GM19239 (cell line): ENCODE measurements at regions not wholly inside any gene's neighbourhood (a gene's known extent, or its start where the extent isn't known, plus 50 kb on each side); places are given as distances from the start of the nearest gene placed in this dataset.

Experiments used
- DNase-seq: peaks from one replicate; pipeline ENCODE4 v3.0.0; 2011; ENCODE audit warnings: low spot score; ENCODE audit not compliant: insufficient read length
- FAIRE-seq: peaks from 2 replicates; lab custom pipeline; 2011; peaks lifted over from hg19 to GRCh38; lab: Jason Lieb, UNC

DNA sequence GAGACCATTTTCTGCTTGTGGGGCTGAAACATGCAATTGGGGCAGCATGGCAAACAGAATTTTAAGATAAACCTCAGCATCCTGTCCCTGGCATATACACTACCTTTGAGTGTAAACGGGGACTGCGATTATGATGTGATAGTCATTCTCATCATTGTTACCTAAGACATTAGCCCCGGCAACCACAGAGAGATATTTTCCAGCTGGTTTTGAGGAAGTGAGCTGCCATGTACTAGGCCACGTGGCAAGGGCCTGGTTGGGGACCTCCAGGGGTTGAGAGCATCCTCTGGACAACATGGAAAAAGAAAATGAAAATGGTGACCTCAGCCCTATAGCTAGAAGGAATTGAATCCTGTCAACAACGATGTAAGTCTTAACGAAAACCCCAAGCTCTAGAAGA, 623.6 kb upstream of the CDH18 start:
- FAIRE-seq = no peak

DNA sequence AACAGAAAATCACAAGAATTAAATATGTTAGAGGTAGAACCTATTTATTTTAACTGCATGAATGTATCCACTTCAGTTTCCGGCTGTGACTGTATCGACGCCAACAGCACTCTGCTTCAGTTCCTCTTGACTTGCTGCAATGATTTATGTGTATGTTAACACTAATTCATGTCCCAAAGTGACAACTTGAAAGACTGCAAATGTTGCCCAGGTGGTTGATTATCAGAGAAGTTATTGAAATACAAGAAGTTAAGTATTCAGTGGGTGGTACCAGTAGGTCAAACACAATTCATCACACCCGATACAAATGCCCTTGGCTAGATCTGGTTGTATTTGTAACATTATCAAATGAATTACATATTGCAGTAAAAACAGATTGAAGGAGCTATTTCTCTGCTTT, 622.7 kb upstream of the CDH18 start:
- FAIRE-seq = no peak

More for the DNA sequence above, 623.6 kb upstream of the CDH18 start:
- DNase-seq = no peak

DNA sequence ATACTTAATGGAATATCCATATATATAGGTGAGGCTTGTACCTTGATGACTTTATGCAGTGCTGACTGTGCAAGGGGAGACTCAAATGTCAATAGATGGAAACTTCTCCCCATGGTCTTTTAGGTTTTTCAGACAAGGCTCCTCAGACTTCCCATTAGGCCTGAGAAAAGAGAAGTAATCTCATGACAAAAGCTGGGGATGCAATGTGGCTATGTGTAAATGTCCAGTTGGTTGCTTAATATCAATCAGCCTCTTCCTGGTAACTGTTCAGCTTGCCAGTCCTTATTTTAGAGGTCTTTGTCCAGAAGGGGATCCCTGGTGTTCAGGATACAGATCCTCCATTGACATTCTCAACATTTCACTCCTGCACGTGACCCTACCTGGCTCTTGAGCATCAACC, 621.1 kb upstream of the CDH18 start:
- no peak for FAIRE-seq

More for the DNA sequence above, 622.7 kb upstream of the CDH18 start:
- no peak for DNase-seq

DNA sequence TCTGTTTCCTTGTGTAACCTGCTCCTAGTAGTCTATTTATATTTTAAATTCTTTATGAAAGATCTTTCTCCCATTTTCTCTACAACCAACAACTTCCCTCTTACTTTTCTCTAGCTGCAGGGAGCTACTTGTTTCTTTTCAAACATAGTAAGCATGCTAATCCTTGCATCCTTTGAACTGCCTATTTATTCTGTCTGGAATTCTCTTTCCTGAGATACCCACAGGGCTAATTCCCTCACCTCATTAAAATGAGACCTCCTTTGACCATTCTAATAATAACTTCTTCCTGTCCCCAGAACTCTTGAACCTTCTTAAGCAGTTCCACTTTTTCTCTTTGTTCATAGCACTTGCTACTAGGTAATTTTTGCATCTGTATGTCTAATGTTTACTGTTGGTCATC, 620.6 kb upstream of the CDH18 start:
- no peak for FAIRE-seq
- no peak for DNase-seq

More for the DNA sequence above, 621.1 kb upstream of the CDH18 start:
- no peak for DNase-seq

DNA sequence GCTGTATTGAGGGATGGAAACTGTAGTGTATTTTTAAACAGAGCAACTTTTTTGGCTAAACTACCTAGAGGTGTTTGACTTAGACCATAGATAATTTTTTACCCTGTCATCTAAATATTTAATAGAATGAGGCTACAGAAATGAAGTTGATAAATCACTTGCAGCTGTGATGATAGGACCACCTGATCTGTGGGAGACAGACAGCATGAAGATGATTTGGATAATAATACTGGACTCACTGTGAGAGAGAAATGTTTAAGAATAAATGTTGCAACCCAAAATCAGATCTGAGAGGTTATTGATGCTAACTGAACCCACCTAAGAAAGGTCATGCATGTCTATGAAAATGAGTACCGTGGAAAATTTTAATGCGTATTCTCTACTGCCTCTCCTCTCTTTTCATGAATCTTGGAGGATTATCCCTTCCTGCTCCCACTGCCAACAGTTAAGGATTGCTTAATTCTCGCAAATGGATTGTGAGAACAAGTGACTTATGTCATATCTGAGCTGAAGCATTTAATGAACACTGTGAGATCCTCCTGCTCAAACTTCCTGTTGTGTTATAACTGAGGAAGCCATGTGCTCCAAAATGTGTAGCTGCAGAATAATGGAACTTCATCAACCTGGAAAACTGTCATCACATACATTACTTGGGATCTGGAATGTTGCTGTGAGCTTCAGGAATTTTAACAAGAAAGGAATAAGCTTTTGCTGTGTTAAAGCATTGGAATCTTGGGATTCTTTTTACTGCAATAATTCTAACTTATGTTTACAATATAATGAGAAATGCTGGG, 617.9 kb upstream of the CDH18 start:
- DNase-seq (no peak), FAIRE-seq (no peak)

DNA sequence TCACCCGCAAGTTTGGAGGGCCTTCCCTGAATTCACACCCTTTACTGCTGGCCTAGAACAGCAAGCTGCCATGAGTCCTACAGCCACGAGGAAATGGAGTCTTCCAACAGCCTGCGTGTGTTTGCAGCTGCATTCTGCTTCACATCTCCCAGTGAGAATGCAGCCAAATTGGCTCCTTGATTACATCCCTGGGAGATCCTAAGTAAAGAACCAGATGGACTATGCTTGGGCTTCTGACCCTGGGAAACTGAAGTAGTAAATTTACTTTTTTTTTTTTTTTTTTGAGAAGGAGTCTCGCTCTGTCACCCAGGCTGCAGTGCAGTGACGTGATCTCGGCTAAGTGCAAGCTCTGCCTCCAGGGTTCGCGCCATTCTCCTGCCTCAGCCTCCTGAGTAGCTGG, 617.0 kb upstream of the CDH18 start:
- DNase-seq = no peak
- no peak for FAIRE-seq

DNA sequence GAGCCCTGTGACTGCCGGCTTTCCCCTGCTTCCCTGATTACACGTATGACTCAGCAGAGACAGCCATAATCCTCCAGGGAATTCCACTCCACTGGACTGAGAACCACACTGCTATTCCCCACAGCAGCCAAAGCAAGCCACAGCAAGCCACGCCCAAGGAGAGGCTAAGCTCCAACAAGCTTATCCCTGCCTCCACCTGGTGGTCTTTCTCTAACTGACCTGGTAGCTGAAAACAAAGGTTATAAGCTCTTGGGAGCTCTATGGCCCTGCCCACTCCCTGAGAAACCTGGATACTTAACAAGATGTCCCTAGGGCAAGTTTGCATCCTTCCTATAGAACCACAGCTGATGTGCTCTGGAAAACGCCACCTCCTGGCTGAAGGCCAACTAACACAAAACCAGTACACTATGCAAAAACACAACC, 613.7 kb upstream of the CDH18 start:
- DNase-seq = no peak
- FAIRE-seq = no peak

DNA sequence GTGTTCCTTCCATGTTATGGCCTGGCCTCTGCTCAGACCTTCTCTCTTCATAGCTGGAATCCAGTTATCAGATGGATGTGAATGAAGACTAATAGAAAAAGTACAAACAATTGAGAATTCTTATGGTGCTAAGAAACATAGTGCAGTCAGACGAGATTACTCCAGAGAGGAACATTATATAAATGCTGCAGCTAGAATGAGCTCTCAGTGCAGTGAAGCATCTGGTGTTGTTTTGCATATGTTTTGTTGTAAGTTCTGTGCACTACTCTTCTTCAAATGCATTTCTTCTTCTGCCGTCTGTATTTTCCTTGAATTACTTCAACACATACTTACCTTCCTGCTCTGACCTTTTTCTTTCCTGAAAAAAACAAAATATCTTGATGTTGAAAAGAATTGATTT, 602.4 kb upstream of the CDH18 start:
- FAIRE-seq = no peak
- DNase-seq = no peak

DNA sequence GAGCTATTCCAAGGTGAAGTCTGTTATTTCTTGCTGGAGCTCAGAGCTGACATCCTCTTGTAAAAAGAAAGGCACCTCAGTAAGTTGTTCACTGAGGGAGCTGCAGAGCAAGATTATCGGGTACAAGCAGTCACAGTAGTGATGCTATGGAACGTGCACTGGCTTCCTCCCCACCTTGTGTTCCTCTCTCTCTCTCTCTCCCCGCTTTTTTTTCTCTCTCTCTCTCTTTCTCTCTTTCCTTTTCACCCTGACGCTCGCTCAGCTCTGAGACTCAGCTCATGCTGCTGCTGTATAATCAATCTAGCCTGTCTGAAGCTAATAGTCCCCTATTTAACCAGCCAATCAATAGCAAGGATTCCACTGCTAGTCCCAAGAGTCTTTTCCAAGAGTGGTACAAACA, 587.6 kb upstream of the CDH18 start:
- DNase-seq (no peak), FAIRE-seq (no peak)

DNA sequence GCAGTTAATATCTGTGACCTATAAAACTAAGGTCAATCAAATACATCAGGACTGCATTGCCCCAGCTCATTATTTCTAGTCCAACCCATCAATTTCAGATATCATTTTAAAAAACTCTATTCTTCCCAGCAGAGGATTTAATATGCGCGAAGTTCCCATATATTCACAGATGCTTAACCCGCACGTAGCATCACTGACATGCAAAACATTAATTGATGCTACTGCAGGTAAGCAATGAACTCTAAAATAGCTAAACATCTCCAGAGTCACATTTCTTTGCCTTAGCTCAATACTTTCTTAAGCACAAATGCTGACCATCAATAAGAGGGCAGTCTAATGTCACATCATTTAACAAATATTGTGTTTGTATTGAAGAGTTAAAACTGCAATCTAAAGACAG, 586.6 kb upstream of the CDH18 start:
- no peak for DNase-seq
- no peak for FAIRE-seq

DNA sequence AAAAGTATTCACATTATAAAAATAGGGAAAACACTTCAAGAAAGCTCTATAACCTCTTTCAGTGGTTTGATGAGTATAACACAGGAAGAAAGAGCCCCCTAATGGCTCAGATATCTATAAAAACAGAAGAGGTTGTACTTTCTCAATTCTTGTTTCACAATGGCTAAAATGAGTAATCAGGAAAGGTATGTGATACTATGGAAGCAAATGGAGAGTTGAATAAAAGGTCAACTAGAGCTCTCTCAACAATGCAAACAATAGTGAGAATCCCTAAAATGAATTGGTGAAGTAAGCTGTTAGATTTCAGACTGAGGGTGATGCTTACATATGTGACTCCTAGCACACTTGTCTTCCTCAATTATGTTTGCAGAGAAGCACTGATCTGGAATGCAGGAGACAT, 584.6 kb upstream of the CDH18 start:
- DNase-seq = no peak
- FAIRE-seq = no peak

DNA sequence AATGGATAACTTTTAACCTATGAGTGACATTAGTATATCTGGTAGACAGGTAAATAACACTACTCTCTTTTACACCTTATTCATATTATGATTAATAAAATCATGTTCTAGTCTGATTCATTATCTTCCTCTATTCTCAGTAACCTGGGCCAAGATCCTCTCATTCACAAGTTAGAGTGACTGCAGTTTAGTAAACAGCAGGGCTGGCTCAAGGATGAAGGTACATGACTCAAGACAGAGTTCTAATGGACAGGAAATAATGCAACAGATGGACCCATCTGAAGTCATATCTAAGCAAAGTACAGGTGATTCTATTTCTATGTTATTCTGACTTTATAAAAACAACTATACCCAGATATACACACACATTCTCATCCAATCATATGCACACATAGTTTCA, 582.5 kb upstream of the CDH18 start:
- FAIRE-seq (no peak), DNase-seq (no peak)

DNA sequence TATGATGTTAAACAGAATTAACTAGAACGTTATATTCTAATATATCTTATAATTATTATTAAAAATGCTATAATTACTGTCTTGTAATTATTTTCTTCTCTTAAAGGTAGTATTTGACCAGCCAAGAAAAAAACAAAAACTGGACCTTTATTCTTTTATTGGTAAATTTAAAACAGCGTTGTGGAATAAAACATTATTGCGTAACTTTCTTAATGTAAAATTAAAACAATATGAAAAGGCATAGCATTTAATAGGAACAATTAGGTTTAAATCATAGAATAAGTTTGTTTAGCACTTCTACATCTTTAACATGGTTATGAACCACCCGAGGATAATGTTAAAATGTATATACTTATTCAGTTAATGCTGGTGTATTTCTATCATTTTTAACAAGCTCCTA, 574.5 kb upstream of the CDH18 start:
- DNase-seq = no peak
- no peak for FAIRE-seq

DNA sequence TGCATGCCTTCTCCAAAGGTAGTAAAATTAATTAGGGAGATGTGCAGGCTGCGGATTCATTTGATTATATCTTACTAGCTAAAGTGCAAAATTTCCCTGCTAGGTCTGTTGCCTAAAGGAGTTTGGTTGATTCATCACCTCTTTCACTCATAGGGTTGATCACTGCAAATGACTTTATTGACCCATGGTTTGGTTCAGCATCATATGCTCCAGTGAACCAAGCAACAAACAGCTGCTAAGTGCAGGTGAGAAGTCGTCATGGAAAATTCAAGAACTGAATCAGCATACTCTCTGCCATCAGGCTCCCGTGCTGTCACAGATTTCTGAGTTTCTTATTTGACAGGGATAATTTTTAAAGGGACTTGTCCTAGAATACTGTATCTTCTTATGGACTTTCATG, 571.8 kb upstream of the CDH18 start:
- DNase-seq (no peak), FAIRE-seq (no peak)

DNA sequence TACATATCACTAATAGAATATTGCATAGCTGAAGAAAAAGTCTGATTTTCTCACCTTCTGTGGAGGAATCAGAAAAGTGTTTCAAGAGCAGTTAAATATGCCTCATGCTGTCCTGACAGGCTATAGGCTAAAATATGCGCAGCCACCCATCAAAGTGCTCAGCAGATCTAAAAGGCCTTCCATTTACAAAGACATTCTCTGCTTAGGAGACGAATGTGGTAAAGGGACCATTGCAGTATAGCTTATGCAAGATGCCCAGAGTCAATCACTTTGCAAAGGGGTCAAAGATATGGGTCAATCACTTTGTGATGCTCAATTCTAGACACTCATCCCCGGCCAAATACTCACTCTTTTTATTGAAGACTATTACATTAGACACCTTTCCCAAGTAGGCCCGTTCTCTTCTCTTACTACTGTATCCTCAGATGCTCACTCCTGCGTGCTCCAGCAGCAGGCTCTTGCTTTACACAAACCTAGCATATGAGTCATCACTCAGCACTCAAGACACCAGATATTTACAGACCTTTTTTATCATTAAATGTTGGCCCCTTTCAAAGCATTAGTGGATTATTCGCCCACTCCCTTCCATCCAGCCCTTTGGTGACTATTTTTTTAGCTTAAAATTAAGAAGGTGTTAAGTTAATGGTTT, 568.2 kb upstream of the CDH18 start:
- FAIRE-seq (no peak), DNase-seq (no peak)

DNA sequence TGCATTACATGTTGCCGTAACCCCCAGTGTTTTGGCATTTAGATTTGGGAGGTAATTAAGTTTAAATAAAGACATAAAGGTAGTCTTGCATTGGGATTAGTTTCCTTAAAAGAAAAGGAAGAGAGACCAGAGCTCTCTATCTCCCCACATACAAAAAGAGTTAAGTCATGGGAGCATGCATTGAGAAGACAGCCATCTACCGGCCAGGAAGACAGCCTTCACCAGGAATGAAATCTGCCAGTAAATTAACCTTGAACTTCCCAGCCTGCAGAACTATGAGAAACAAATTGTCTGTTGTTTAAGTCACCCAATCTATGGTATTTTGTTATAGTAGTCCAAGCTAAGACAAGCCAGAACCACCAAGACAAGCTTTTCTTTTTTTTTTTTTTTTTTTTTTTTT, 567.0 kb upstream of the CDH18 start:
- DNase-seq = no peak
- no peak for FAIRE-seq

DNA sequence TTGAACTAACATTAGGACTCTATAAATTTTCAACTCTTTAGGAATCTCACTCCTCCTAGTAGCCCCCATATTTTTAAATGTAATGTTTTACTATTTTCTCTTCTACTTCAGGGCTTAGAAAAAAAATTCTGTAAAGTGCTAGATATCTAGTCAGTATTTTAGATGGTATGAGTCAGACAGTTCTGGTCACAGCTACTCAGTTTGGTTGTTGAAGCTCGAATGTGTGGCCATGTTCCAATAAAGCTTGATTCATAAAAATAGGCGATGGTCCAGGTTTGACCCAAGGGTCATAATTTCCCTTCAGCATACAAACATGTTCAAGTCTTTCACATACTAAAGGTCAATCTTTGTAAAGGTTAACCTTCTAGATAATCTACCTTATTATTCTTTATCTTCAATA, 566.0 kb upstream of the CDH18 start:
- no peak for DNase-seq
- no peak for FAIRE-seq

DNA sequence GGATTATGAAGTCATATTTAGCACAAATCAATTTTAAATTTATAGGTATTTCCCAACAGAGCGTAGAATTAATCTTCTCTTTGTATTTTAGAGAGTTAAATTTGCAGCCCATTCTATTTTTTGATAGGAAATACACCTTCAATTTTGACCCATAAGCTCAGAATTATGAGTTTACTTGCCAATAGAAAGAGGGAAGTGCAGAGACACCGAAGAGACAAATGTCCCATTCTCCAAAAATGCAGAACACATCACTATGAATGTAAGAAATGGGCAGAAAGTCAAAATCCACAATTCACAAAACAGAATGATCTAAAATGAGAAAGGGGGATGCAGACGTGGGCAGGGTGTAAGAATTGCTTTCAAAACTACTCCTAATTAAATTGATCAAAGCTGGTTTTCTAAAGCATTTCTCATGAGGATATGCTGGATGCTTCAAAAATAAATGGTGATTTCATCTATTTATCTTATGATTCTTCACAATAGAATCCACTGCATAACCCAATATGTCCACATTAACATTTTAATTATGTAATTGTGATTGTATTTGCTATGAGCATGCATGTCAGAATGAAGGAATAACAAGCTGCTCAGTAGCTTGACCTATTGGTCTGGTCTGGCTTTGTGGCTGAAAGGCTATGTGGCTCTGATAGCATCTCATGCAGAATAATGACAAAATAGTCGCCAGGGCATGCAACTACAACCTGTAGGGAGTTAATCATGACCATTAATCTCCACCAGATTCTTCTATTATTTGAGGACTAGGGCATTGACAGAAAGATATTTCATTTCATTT, 550.1 kb upstream of the CDH18 start:
- FAIRE-seq (no peak), DNase-seq (no peak)

DNA sequence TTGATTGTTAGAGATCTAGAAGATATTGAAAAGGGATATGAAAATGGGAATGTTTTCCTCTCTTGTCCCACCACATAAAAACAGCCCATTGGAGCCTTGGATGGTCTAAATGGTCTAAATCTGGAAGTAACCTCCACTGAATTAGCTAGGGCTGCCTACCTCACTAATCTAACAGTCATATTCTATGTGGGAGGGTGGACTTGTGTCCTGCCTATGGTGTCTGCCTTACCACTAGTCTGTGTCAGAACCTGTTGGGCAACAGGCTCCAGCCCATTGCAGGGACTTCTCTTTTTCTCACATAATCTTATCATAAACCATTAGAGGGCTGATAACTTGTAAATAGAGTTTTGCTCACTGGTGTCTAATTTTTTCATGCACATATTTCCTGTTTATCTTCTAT, 548.8 kb upstream of the CDH18 start:
- no peak for DNase-seq
- FAIRE-seq = no peak

DNA sequence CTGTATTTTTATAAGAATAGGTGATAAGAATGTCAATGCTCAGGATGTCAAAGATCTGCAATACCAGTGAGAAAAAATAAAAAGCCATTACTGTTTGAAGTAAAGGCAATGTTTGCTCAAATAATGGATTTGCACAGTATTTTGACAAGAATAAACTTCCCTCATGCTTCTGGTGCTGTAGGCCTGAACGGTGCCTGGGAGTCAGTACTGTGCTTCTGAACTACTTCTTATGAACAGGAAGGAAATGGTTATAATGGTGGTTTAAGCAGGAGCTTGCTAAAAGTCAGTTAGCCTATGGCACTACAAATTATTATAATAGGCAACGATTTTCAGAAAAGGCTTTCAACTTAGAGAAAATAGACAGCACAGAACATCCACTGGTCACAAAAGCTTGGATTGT, 548.3 kb upstream of the CDH18 start:
- DNase-seq (no peak), FAIRE-seq (no peak)

DNA sequence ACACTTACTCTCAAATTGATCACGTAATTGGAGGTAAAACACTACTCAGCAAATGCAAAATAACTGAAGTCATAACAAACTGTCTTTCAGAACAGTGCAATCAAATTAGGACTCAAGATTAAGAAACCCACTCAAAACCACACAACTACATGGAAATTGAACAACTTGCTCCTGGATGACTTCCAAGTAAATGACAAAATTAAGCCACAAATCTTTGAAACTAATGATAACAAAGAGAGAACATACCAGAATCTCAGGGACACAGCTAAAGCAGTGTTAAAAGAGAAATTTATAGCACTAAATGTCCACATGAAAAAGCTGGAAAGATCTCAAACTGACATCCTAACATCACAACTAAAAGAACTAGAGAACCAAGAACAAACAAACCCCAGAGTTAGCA, 540.5 kb upstream of the CDH18 start:
- FAIRE-seq (no peak), DNase-seq (no peak)
